ENCODE measurements at regions not wholly inside any gene's neighbourhood (a gene's known extent, or its start where the extent isn't known, plus 50 kb on each side); places are given as distances from the start of the nearest gene placed in this dataset.

DNA sequence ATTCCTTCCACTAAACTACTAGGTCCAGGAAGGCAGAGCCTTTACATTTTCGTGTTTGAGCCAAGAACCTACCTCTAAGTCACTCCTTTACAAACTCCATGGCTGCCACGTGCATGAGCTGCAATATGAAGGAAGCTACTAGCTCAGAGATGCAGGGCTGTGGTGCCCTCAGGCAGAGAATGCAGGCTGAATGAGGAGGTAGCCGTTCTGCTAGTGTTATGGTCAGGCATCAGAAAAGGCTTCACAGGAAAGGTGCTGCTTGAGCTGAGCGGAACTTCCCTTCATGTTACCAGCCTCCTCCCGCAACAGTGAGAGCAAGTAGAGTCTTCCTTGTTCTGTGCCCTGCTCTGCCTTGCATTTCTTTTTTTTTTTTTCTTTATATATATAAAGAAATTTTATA lies 148.3 kb upstream of the PACRGL start:
- Mint-ChIP-seq H3K4me1 (no peaks in the 10 kb centered on the region), H3K27ac (no peak overlapping the region), H3K4me3 (no peak overlapping the region), H3K27me3 (peaks cover 3% of the 10 kb centered on the region), H3K9me3 (no peaks in the 10 kb centered on the region), H3K36me3 (no peaks in the 10 kb centered on the region)
- POLR2A ChIA-PET, result no interaction called here
- no peak for DNase-seq
- ATAC-seq (ENCODE audit: low read depth), result no peak

DNA sequence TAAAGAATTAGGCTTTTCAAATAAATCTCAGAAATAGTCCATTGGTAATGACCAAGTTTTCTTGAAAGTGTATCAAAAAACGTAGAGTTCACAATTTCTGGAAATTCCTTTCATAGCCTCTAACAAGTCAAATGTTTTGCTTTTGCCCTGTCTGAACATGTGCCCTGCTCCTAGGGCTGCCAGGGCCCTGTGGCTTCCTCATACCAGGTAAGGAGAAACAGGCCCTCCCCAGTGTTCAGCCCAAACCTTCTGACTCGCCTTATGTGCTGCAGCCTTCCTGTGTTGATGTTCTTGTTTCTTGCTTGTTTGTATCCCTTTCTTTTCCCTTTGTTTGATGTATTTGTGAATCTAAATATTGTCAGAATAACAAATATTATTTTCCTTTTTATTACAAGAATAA lies 146.1 kb upstream of the PACRGL start:
- ATAC-seq (ENCODE audit: low read depth) (no peak), DNase-seq (no peak)
- no peaks in the 10 kb centered on the region for H3K4me1 Mint-ChIP-seq
- no peak overlapping the region for H3K27ac Mint-ChIP-seq
- POLR2A ChIA-PET, result no interaction called here
- no peaks in the 10 kb centered on the region for H3K36me3 Mint-ChIP-seq
- H3K4me3 Mint-ChIP-seq, result no peak overlapping the region
- H3K9me3 Mint-ChIP-seq, result no peaks in the 10 kb centered on the region
- peaks cover 3% of the 10 kb centered on the region for H3K27me3 Mint-ChIP-seq

DNA sequence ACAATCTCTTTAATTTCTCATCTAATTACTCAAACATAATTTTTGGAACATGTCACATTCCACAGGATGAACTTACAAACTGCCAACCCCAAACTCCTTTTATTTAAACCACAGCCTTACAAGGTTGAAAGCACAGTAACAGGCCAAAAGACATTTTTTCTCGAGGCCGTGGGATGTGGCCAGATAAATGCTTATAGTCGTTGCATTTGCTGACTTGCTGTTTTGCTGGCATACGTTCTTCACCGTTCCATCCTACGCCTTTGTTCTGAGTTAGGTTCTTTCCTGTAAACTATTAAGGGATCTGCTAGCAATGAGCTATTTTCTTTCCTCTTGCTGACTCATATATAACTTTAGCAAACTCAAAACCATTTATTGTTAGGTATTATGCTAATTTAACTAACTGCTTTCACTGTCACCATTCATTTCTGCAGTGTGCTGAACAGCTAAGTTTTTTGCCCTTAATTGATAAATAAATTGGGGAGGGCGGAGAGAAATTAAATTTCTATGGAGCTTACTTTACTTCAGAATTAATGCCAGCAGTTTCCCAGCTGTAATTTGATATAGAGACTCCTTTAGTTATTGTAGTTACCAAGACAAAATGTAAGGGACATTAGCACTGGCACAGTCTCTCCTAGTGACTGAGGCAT lies 135.1 kb upstream of the PACRGL start:
- no peaks in the 10 kb centered on the region for H3K4me1 Mint-ChIP-seq
- no peaks in the 10 kb centered on the region for H3K27me3 Mint-ChIP-seq
- no peaks in the 10 kb centered on the region for H3K9me3 Mint-ChIP-seq
- no peak for DNase-seq
- no peaks in the 10 kb centered on the region for H3K36me3 Mint-ChIP-seq
- ATAC-seq (ENCODE audit: low read depth), result no peak
- H3K27ac Mint-ChIP-seq, result no peak overlapping the region
- no peak overlapping the region for H3K4me3 Mint-ChIP-seq
- POLR2A ChIA-PET, result no interaction called here

DNA sequence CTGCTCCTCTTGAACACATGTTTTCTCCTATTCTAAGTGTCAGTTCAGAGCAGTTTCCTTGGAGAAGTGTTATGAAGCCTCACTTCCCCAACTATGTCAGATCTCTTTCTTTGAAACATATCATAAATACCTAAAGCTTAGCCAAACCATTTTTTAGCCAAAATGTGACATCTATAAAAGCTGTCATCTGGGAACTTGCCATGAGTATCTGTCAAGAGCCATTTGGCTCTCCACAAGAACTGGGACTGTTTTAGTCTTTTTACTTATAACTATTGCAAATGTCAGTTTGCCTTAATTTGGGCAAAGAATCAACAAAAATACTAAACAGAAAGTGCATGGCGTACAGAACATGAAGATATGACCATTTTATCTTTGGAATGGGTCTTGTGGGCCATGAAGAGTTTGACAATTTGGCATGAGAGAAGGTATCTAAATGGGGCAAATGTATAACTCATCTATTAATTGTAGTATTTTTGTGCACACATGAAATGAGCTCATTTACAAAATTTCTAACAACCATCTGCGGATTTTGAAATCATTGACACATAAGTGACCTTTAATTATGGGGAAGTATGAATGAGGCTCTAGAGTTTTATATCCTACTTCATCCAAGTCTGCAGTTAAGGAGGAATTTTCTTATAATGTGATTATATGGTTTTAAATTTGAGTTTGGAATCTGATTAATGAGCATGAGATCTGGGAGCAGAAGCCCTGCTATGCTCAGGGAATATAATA lies 129.1 kb upstream of the PACRGL start:
- H3K9me3 Mint-ChIP-seq, result no peaks in the 10 kb centered on the region
- no peak for DNase-seq
- no peaks in the 10 kb centered on the region for H3K4me1 Mint-ChIP-seq
- no peaks in the 10 kb centered on the region for H3K36me3 Mint-ChIP-seq
- no peak overlapping the region for H3K4me3 Mint-ChIP-seq
- ATAC-seq (ENCODE audit: low read depth), result no peak
- no peaks in the 10 kb centered on the region for H3K27me3 Mint-ChIP-seq
- POLR2A ChIA-PET, result no interaction called here
- no peak overlapping the region for H3K27ac Mint-ChIP-seq

DNA sequence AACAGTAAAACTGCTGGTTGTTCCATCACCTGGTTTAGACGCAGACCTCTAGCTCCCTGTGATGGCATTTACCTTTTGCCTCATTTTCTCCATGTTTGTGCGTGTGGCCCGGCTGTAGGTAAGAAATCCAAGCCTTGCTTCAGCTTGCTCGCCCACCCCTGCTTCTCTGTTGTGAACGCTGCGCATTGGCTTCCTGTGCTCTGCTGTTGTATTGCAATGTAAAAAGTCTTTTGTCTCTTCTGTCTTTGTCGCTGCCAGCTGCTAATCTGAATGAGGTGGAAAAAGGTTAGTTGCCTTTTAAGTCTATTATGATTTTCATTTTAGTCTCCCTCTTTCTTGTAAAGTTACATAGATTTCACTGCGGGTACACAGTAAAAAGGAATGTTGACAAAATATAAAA lies 127.3 kb upstream of the PACRGL start:
- Mint-ChIP-seq H3K27ac (no peak overlapping the region), H3K4me1 (no peaks in the 10 kb centered on the region), H3K4me3 (no peak overlapping the region), H3K36me3 (no peaks in the 10 kb centered on the region), H3K9me3 (no peaks in the 10 kb centered on the region), H3K27me3 (no peaks in the 10 kb centered on the region)
- DNase-seq, result no peak
- POLR2A ChIA-PET, result no interaction called here
- no peak for ATAC-seq (ENCODE audit: low read depth)

DNA sequence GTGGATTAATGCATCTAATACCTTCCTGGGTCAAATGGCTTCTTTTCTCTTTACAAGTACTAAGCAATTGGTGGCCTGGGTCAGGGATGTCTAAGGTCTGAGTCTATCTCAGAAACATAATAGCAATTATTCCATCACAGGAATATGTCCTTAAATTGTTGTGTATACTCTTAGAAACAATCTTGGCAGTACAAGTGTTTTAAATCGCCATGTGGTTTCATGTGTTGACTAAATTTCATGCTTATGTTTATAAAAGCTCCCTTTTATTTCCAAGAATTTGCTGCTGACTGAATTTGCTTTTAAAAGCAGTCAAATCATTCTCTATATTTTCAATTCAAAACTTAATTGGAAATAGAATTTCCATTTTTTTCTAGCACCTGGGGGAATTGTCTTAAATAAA lies 125.3 kb upstream of the PACRGL start:
- Mint-ChIP-seq H3K9me3 (no peaks in the 10 kb centered on the region), H3K27me3 (no peaks in the 10 kb centered on the region), H3K4me3 (no peak overlapping the region), H3K36me3 (no peaks in the 10 kb centered on the region), H3K4me1 (no peaks in the 10 kb centered on the region), H3K27ac (no peak overlapping the region)
- DNase-seq (no peak), ATAC-seq (ENCODE audit: low read depth) (no peak)
- POLR2A ChIA-PET, result no interaction called here

DNA sequence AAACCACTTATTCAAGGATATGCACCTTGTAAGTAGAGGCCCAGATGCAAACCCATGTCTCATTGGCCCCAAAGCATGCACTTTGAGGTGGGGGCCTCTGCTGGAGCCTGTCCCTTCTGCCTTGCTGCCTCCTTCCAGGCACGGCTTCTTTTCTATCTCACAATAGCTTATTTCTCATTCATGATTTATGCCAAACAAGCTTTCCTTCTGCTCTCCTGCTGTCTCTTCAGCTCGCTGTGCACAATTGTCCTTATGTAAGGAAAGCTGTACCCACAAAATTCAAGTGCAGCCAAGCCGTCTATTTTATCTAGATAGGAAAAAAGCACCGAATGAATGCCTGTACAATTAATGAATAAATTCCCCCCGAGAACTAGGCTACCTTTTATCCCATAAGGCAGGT lies 124.8 kb upstream of the PACRGL start:
- no peaks in the 10 kb centered on the region for H3K27me3 Mint-ChIP-seq
- H3K9me3 Mint-ChIP-seq, result no peaks in the 10 kb centered on the region
- ATAC-seq (ENCODE audit: low read depth) (no peak), DNase-seq (no peak)
- no peaks in the 10 kb centered on the region for H3K4me1 Mint-ChIP-seq
- H3K27ac Mint-ChIP-seq, result no peak overlapping the region
- no peaks in the 10 kb centered on the region for H3K36me3 Mint-ChIP-seq
- no peak overlapping the region for H3K4me3 Mint-ChIP-seq
- POLR2A ChIA-PET, result no interaction called here

DNA sequence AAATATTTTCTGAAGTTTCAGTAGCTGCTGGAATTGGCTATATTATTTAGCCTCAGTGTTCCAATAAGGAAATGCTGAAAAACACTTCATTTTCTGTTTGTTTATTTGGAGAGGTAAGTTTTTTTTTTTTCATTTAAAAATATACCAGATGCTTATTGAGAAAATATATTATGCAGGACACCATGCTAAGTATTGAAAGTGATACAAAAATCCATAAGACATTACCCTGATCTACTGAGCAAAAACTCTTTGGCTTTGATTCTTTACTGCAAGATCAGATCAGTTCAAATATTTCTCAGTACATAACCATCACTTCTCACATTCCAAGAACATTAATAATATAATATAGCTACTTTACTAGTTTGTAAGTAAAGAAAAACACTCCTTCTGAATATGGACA lies 123.4 kb upstream of the PACRGL start:
- H3K27ac Mint-ChIP-seq, result no peak overlapping the region
- no peak for DNase-seq
- H3K27me3 Mint-ChIP-seq, result no peaks in the 10 kb centered on the region
- H3K4me3 Mint-ChIP-seq, result no peak overlapping the region
- POLR2A ChIA-PET, result no interaction called here
- no peaks in the 10 kb centered on the region for H3K9me3 Mint-ChIP-seq
- H3K4me1 Mint-ChIP-seq, result no peaks in the 10 kb centered on the region
- no peaks in the 10 kb centered on the region for H3K36me3 Mint-ChIP-seq
- no peak for ATAC-seq (ENCODE audit: low read depth)

DNA sequence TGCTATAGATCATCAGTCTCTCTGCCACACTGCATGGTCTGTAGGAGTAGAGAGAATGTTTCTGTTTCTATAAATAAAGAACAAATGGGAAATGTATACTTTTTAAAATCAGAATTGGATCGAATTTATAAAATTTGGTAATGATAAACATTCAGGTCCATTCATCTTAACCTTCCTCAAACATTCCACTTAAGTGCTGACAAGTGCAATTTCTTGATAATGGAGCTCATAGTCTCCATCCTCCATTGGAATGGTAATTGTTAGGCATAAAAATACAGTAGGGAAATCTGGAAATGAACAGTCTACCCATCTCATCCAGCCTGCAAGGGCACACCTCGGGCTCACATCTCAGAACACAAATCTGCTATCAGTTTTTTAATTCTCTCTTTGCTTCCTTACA lies 122.6 kb upstream of the PACRGL start:
- Mint-ChIP-seq H3K27me3 (no peaks in the 10 kb centered on the region), H3K4me3 (no peak overlapping the region), H3K9me3 (no peaks in the 10 kb centered on the region), H3K36me3 (no peaks in the 10 kb centered on the region), H3K27ac (no peak overlapping the region), H3K4me1 (no peaks in the 10 kb centered on the region)
- POLR2A ChIA-PET, result no interaction called here
- DNase-seq (no peak), ATAC-seq (ENCODE audit: low read depth) (no peak)

DNA sequence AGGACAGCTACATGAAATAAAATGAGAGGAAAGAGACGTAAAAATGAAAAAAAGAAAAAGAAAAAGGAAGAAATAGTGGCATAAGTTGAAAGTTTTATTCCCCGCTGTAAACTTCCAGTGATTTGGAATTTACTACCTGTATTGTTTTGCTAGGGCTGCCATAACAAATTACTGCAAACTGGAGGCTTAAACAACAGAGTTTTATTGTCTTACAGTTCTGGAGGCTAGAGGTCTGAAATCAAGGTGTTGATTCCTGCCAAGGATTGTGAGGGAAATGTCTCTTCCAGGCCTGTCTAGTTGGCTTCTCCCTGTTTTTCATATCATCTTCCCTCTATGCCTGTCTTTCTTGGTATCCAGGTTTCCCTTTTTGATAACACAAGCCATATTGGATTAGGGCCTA lies 119.4 kb upstream of the PACRGL start:
- Mint-ChIP-seq H3K27ac (no peak overlapping the region), H3K4me1 (no peaks in the 10 kb centered on the region), H3K27me3 (no peaks in the 10 kb centered on the region), H3K36me3 (no peaks in the 10 kb centered on the region), H3K4me3 (no peak overlapping the region), H3K9me3 (no peaks in the 10 kb centered on the region)
- no peak for ATAC-seq (ENCODE audit: low read depth)
- POLR2A ChIA-PET, result no interaction called here
- DNase-seq, result no peak

DNA sequence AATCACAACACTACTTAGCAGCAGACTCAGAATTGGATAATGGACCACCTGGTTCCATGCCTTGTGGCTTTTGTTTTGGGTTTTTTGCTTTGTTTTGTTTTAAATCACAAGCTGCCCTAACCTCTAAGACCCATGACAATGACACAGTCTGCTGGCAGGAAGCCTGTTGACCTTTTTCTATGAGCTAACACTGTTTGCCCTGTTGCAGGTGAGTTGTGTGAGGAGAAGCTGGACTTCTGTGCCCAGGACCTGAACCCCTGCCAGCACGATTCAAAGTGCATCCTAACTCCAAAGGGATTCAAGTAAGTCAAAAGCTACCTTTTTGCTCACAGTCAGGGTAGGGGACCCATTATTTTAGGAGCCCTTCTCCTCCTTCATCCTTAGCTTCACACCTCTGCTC lies 110.8 kb upstream of the PACRGL start:
- DNase-seq (no peak), ATAC-seq (ENCODE audit: low read depth) (no peak)
- POLR2A ChIA-PET, result no interaction called here
- no peak overlapping the region for H3K4me3 Mint-ChIP-seq
- no peak overlapping the region for H3K27ac Mint-ChIP-seq
- H3K9me3 Mint-ChIP-seq, result no peaks in the 10 kb centered on the region
- no peaks in the 10 kb centered on the region for H3K27me3 Mint-ChIP-seq
- no peaks in the 10 kb centered on the region for H3K36me3 Mint-ChIP-seq
- no peaks in the 10 kb centered on the region for H3K4me1 Mint-ChIP-seq

DNA sequence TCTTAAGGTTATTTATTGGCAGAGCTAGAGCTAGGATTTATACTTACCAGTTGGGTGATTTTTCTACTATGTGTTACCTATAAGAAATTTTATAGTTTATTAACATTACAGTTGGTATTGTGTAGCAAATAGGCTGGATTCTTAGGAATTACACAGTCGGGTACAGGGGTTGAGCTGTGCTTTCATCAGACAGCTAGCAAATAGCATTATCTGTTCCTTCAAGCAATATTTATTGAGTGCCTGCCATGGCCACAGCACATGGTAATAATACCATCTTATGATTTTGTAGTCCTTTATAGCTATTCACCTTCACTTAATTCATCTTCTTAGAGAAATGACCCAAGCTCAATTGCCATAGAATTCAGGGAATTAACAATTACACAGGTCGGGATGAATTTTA lies 109.4 kb upstream of the PACRGL start:
- no peaks in the 10 kb centered on the region for H3K4me1 Mint-ChIP-seq
- no peaks in the 10 kb centered on the region for H3K9me3 Mint-ChIP-seq
- POLR2A ChIA-PET, result no interaction called here
- no peak for ATAC-seq (ENCODE audit: low read depth)
- no peak overlapping the region for H3K27ac Mint-ChIP-seq
- no peaks in the 10 kb centered on the region for H3K27me3 Mint-ChIP-seq
- H3K36me3 Mint-ChIP-seq, result no peaks in the 10 kb centered on the region
- DNase-seq, result no peak
- no peak overlapping the region for H3K4me3 Mint-ChIP-seq

DNA sequence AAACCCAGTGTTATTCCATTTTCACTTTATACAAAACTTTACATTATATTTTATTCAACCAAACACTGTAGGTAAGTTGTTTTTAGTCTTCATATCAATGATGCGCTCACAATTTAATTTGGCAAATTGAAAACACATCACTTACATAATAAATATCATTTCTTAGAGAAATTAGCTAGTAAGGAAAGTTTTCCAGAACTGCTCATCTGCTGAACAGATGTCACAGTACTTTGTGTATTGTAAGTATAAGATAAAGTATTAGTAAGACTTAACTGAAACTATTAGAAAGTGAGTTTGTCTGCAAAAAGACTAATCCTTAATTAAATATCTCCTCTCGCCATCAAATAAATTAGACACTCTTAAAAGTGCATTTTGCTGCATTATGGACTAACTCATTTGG lies 108.7 kb upstream of the PACRGL start:
- ATAC-seq (ENCODE audit: low read depth) (no peak), DNase-seq (no peak)
- POLR2A ChIA-PET, result no interaction called here
- Mint-ChIP-seq H3K9me3 (no peaks in the 10 kb centered on the region), H3K27me3 (no peaks in the 10 kb centered on the region), H3K36me3 (no peaks in the 10 kb centered on the region), H3K27ac (no peak overlapping the region), H3K4me3 (no peak overlapping the region), H3K4me1 (no peaks in the 10 kb centered on the region)

DNA sequence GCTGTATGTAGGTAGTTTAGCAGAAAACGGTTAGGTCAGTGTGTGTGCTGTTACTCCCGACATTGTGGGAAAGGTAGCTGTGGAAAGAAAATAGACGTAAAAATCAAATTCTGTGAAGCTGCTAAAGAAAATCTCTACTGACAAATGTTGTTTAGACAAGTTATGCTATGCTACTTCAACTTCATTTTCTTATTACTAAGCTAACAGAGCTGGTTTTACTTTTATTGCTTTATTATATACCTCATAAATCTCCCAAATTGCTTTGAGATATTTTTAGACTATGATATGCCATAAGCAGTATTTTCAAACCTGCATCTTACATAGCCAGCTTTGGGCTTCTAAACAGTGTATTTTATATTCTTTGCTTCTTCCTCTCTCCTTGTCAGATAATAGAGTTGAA lies 108.2 kb upstream of the PACRGL start:
- Mint-ChIP-seq H3K9me3 (no peaks in the 10 kb centered on the region), H3K36me3 (no peaks in the 10 kb centered on the region), H3K4me1 (no peaks in the 10 kb centered on the region), H3K27ac (no peak overlapping the region), H3K27me3 (no peaks in the 10 kb centered on the region), H3K4me3 (no peak overlapping the region)
- ATAC-seq (ENCODE audit: low read depth), result no peak
- no peak for DNase-seq
- POLR2A ChIA-PET, result no interaction called here

DNA sequence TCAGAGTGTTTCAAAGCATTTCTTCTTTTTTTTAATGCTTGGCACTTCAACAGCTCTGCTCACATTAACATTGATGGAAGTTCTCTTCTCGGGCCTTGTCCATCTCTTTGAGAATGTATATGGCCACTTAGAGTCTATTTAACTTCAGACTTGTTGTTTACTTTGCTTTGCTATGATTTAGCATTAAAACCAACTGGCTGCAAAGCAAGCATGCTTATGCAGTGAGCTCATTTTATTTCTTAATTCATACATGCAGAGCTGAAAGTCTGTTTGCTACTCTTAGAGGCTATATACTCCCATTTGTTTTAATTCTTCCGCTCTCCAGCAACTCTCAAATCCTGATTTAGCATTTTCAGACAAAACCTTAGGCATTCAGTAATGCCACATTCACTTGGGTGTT lies 107.6 kb upstream of the PACRGL start:
- POLR2A ChIA-PET, result no interaction called here
- Mint-ChIP-seq H3K27me3 (peaks cover 3% of the 10 kb centered on the region), H3K9me3 (no peaks in the 10 kb centered on the region), H3K27ac (no peak overlapping the region), H3K4me3 (no peak overlapping the region), H3K36me3 (no peaks in the 10 kb centered on the region), H3K4me1 (no peaks in the 10 kb centered on the region)
- ATAC-seq (ENCODE audit: low read depth) (no peak), DNase-seq (no peak)
